Thyroid gland (tissue), 4 donors: ENCODE measurements at regions not wholly inside any gene's neighbourhood (a gene's known extent, or its start where the extent isn't known, plus 50 kb on each side); places are given as distances from the start of the nearest gene placed in this dataset.

Source experiments
- CTCF ChIP-seq, 6 experiments: fragments of 200-600 bp in 3 of 6; fragments of 450-650 bp in 3 of 6; sonication (generic) in 3 of 6; IDR thresholded peaks; one replicate each; pipeline ENCODE4 v1.5.1; 2016 to 2019; ENCODE audit warnings: antibody characterized with exemption in 6 of 6, mild to moderate bottlenecking in 2 of 6, inconsistent platforms in 1 of 6, moderate library complexity in 1 of 6
- POLR2A ChIP-seq, 2 donors: fragments of 450-650 bp; IDR thresholded peaks; one replicate each; pipeline ENCODE4 v1.6.1; 2017; ENCODE audit warnings: antibody characterized with exemption in 2 of 2, mild to moderate bottlenecking in 2 of 2, moderate library complexity in 1 of 2

GRCh38 chr10:3532644-3533043, 252.4 kb downstream of the KLF6 start:
- no peak for TF ChIP-seq POLR2A (IDR thresholded peaks at IDR 0.05)
- TF ChIP-seq CTCF (IDR thresholded peaks at IDR 0.05) = no peak
